OCI-LY1 (cell line): ENCODE measurements at regions not wholly inside any gene's neighbourhood (a gene's known extent, or its start where the extent isn't known, plus 50 kb on each side); places are given as distances from the start of the nearest gene placed in this dataset.

ENCODE experiments used
- EZH2 ChIP-seq: fragments of 200-600 bp; sonication (generic), shearing (Covaris generic); IDR thresholded peaks from 2 replicates; pipeline ENCODE4 v1.8.0; 2017; ENCODE audit warnings: borderline replicate concordance, mixed run types, mild to moderate bottlenecking, antibody characterized with exemption, low read length, moderate library complexity, mixed read lengths
- TF ChIP-seq, protein P1 (sequence below): fragments of 200-600 bp; sonication (generic), shearing (Covaris generic); IDR thresholded peaks from 2 replicates; pipeline ENCODE4 v1.5.1; 2017; ENCODE audit warnings: mild to moderate bottlenecking, antibody characterized with exemption, low read length, moderate library complexity, mixed read lengths

DNA sequence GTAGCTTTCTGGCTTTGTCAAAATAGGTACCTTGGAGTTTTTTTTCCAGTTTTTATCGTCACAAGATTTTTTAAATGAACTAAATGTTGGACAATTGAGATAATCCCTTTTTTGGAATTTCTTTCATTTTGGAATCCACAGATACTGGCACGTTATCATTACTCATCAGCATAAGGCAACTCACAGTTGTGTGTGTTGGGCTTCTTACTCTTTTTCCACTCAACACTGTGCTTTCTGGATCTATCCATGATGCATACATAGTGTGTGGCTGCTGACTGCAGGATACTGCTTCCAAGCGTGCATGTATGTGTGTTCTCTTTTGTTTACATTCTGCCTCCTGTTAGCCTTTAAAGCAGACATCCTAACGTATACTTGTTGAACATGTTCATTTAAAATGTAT, 113.5 kb upstream of the FAM9A start:
- TF ChIP-seq, protein P1, sequence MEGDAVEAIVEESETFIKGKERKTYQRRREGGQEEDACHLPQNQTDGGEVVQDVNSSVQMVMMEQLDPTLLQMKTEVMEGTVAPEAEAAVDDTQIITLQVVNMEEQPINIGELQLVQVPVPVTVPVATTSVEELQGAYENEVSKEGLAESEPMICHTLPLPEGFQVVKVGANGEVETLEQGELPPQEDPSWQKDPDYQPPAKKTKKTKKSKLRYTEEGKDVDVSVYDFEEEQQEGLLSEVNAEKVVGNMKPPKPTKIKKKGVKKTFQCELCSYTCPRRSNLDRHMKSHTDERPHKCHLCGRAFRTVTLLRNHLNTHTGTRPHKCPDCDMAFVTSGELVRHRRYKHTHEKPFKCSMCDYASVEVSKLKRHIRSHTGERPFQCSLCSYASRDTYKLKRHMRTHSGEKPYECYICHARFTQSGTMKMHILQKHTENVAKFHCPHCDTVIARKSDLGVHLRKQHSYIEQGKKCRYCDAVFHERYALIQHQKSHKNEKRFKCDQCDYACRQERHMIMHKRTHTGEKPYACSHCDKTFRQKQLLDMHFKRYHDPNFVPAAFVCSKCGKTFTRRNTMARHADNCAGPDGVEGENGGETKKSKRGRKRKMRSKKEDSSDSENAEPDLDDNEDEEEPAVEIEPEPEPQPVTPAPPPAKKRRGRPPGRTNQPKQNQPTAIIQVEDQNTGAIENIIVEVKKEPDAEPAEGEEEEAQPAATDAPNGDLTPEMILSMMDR: no peak
- TF ChIP-seq EZH2: no peak
